GM18858 (cell line): ENCODE measurements at regions not wholly inside any gene's neighbourhood (a gene's known extent, or its start where the extent isn't known, plus 50 kb on each side); places are given as distances from the start of the nearest gene placed in this dataset.

Experiments used
- ATAC-seq: cut with Tn5 transposase; IDR thresholded peaks from one replicate; pipeline ENCODE4 v1.9.1; 2021; ENCODE audit not compliant: unreplicated experiment

- no peak for ATAC-seq
Measured at GRCh38 chr2:129698593-129698992, 280.9 kb upstream of the RAB6C start.

- no peak for ATAC-seq
Measured at GRCh38 chr2:129699781-129700573, 279.5 kb upstream of the RAB6C start.

- ATAC-seq = no peak
Measured at GRCh38 chr2:129702416-129703176, 276.9 kb upstream of the RAB6C start.

- no peak for ATAC-seq
Measured at GRCh38 chr2:129705085-129705484, 274.4 kb upstream of the RAB6C start.

GRCh38 chr2:129707800-129708199 is 271.7 kb upstream of the RAB6C start:
- ATAC-seq = no peak

GRCh38 chr2:129708221-129708967 is 271.1 kb upstream of the RAB6C start:
- ATAC-seq = no peak

- no peak for ATAC-seq
Measured at GRCh38 chr2:129709001-129709955, 270.2 kb upstream of the RAB6C start.

- ATAC-seq = no peak
Measured at GRCh38 chr2:129709956-129710598, 269.4 kb upstream of the RAB6C start.

GRCh38 chr2:129710670-129711495 is 268.6 kb upstream of the RAB6C start:
- ATAC-seq = no peak

GRCh38 chr2:129711816-129712675 is 267.4 kb upstream of the RAB6C start:
- no peak for ATAC-seq

GRCh38 chr2:129712676-129712985 is 266.8 kb upstream of the RAB6C start:
- ATAC-seq = no peak

GRCh38 chr2:129713337-129713736 is 266.1 kb upstream of the RAB6C start:
- no peak for ATAC-seq

GRCh38 chr2:129716781-129717559 is 262.5 kb upstream of the RAB6C start:
- no peak for ATAC-seq

- ATAC-seq = no peak
Measured at GRCh38 chr2:129717560-129718130, 261.8 kb upstream of the RAB6C start.

- ATAC-seq = no peak
Measured at GRCh38 chr2:129719335-129719734, 260.1 kb upstream of the RAB6C start.

- ATAC-seq = no peak
Measured at GRCh38 chr2:129720360-129720759, 259.1 kb upstream of the RAB6C start.

GRCh38 chr2:129720761-129721160 is 258.7 kb upstream of the RAB6C start:
- no peak for ATAC-seq
